Tongue (tissue), 1 donor: ENCODE measurements at regions not wholly inside any gene's neighbourhood (a gene's known extent, or its start where the extent isn't known, plus 50 kb on each side); places are given as distances from the start of the nearest gene placed in this dataset.

Experiments used
- DNase-seq: peaks from one replicate; pipeline ENCODE4 v3.0.0-alpha.2; 2015

GRCh38 chr7:94236960-94237359 is 157.7 kb upstream of the COL1A2 start:
- no peak for DNase-seq

GRCh38 chr7:94237417-94237816 is 157.3 kb upstream of the COL1A2 start:
- DNase-seq = no peak

- DNase-seq = no peak
Measured at GRCh38 chr7:94239661-94240234, 154.9 kb upstream of the COL1A2 start.

GRCh38 chr7:94240902-94241301 is 153.8 kb upstream of the COL1A2 start:
- DNase-seq = peak; percentile 45

GRCh38 chr7:94241402-94241925 is 153.2 kb upstream of the COL1A2 start:
- DNase-seq = no peak

- DNase-seq = no peak
Measured at GRCh38 chr7:94243066-94243711, 151.5 kb upstream of the COL1A2 start.

- DNase-seq = no peak
Measured at GRCh38 chr7:94244760-94245159, 149.9 kb upstream of the COL1A2 start.

- no peak for DNase-seq
Measured at GRCh38 chr7:94245500-94245899, 149.2 kb upstream of the COL1A2 start.

GRCh38 chr7:94247970-94248369 is 146.7 kb upstream of the COL1A2 start:
- DNase-seq = no peak

- no peak for DNase-seq
Measured at GRCh38 chr7:94249631-94250030, 145.1 kb upstream of the COL1A2 start.

- no peak for DNase-seq
Measured at GRCh38 chr7:94250124-94250523, 144.6 kb upstream of the COL1A2 start.

GRCh38 chr7:94250987-94251386 is 143.7 kb upstream of the COL1A2 start:
- DNase-seq = no peak

- DNase-seq = no peak
Measured at GRCh38 chr7:94252124-94252523, 142.6 kb upstream of the COL1A2 start.

- peak; percentile 62 for DNase-seq
Measured at GRCh38 chr7:94252971-94253370, 141.7 kb upstream of the COL1A2 start.

- no peak for DNase-seq
Measured at GRCh38 chr7:94253686-94254085, 141.0 kb upstream of the COL1A2 start.

GRCh38 chr7:94258418-94259300 is 136.0 kb upstream of the COL1A2 start:
- DNase-seq = no peak

- no peak for DNase-seq
Measured at GRCh38 chr7:94261067-94261466, 133.6 kb upstream of the COL1A2 start.

GRCh38 chr7:94264756-94265155 is 129.9 kb upstream of the COL1A2 start:
- DNase-seq = no peak

GRCh38 chr7:94265456-94265855 is 129.2 kb upstream of the COL1A2 start:
- no peak for DNase-seq

- no peak for DNase-seq
Measured at GRCh38 chr7:94266238-94266644, 128.5 kb upstream of the COL1A2 start.

- no peak for DNase-seq
Measured at GRCh38 chr7:94270772-94271171, 123.9 kb upstream of the COL1A2 start.

GRCh38 chr7:94272821-94273583 is 121.7 kb upstream of the COL1A2 start:
- no peak for DNase-seq
